Neural cell (in vitro differentiated cells): ENCODE measurements at regions not wholly inside any gene's neighbourhood (a gene's known extent, or its start where the extent isn't known, plus 50 kb on each side); places are given as distances from the start of the nearest gene placed in this dataset.

Source experiments
- CTCF ChIP-seq: fragments of 450-650 bp; IDR thresholded peaks from 2 replicates; pipeline ENCODE4 v1.5.1; 2014; ENCODE audit warnings: antibody characterized with exemption, mild to moderate bottlenecking, moderate library complexity; ENCODE audit not compliant: poor library complexity, severe bottlenecking
- EZH2 ChIP-seq: fragments of 200-600, 300-800 bp; shearing (Covaris generic), sonication (generic); IDR thresholded peaks from 2 replicates; pipeline ENCODE4 v1.6.1; 2014; ENCODE audit warnings: antibody characterized with exemption, low read length, borderline replicate concordance, mild to moderate bottlenecking; ENCODE audit not compliant: insufficient read depth, poor library complexity, severe bottlenecking
- MXI1 ChIP-seq: fragments of 450-650 bp; conservative IDR thresholded peaks from 2 replicates; pipeline ENCODE4 v1.6.1; 2014; ENCODE audit warnings: antibody characterized with exemption, mild to moderate bottlenecking; ENCODE audit not compliant: poor library complexity, severe bottlenecking
- POLR2AphosphoS5 ChIP-seq: IDR thresholded peaks from 2 replicates; pipeline ENCODE4 v1.6.1; 2012
- RAD21 ChIP-seq: fragments of 450-650 bp; conservative IDR thresholded peaks from 2 replicates; pipeline ENCODE4 v1.6.1; 2014; ENCODE audit warnings: antibody characterized with exemption, mild to moderate bottlenecking, moderate library complexity
- REST ChIP-seq: IDR thresholded peaks from 2 replicates; pipeline ENCODE4 v1.6.1; 2012; ENCODE audit warnings: borderline replicate concordance
- SMC3 ChIP-seq: fragments of 450-650 bp; conservative IDR thresholded peaks from 2 replicates; pipeline ENCODE4 v1.6.1; 2014; ENCODE audit warnings: antibody characterized with exemption, mild to moderate bottlenecking, moderate library complexity; ENCODE audit not compliant: poor library complexity
- TAF1 ChIP-seq: IDR thresholded peaks from 2 replicates; pipeline ENCODE4 v1.6.1; 2012; ENCODE audit warnings: low read depth

- TF ChIP-seq MXI1 (no peak), CTCF (no peak), EZH2 (no peak), REST (no peak), POLR2AphosphoS5 (no peak), TAF1 (no peak), SMC3 (no peak), RAD21 (no peak)
These were observed 198.9 kb downstream of the ASMT start for GRCh38 chrX:1813809-1814208.
